Muscle layer of colon (tissue), 2 donors: ENCODE measurements at regions not wholly inside any gene's neighbourhood (a gene's known extent, or its start where the extent isn't known, plus 50 kb on each side); places are given as distances from the start of the nearest gene placed in this dataset.

Experiments used
- H3K27ac ChIP-seq: one replicate; pipeline ENCODE4 v1.7.0; 2013; ENCODE audit warnings: low read depth, mild to moderate bottlenecking, low read length, moderate library complexity
- H3K27me3 ChIP-seq, 2 donors: one replicate each; pipeline ENCODE4 v1.7.0; 2013; ENCODE audit warnings: low read length in 2 of 2, mild to moderate bottlenecking in 2 of 2; ENCODE audit not compliant: insufficient read depth in 2 of 2, control insufficient read depth in 1 of 2
- H3K36me3 ChIP-seq: one replicate; pipeline ENCODE4 v1.7.0; 2013; ENCODE audit warnings: mild to moderate bottlenecking, low read length; ENCODE audit not compliant: insufficient read depth
- H3K4me1 ChIP-seq: one replicate; pipeline ENCODE4 v1.7.0; 2013; ENCODE audit warnings: mild to moderate bottlenecking, low read length; ENCODE audit not compliant: insufficient read depth
- H3K4me3 ChIP-seq, 2 donors: one replicate each; pipeline ENCODE4 v1.7.0; 2013; ENCODE audit warnings: low read length in 2 of 2, low read depth in 1 of 2, mild to moderate bottlenecking in 1 of 2, moderate library complexity in 1 of 2
- H3K9ac ChIP-seq: one replicate; pipeline ENCODE4 v1.7.0; 2013; ENCODE audit warnings: low read length
- H3K9me3 ChIP-seq: one replicate; pipeline ENCODE4 v1.7.0; 2013; ENCODE audit warnings: mild to moderate bottlenecking, low read length
- donor health status: abdominal sarcoma.
- donor health status: Adenocarcinoma of cecum.

DNA sequence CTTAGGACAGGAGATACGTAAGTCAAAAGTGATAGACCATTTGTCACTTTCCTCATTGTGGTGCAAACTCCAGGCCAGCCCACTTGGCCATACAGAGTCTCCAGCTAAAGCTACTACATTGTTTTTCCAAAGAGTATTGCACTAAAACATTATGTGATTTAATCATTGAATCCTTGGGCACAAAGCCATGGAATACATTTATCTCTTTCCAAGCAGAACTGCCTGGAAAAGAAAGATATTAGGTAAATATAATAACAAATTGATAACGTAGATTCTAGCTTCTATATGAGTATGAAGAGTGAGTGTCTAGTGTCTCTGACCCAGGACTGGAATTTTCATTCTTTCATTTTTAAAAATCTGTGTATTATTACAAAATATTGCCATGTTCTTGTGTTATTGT, 863.7 kb upstream of the SEMA6D start:
- Histone ChIP-seq H3K4me3 (no peak overlapping the region), H3K36me3 (no peaks in the 10 kb centered on the region), H3K9me3 (no peaks in the 10 kb centered on the region), H3K27me3 (no peaks in the 10 kb centered on the region), H3K4me1 (no peaks in the 10 kb centered on the region), H3K27ac (no peak overlapping the region), H3K9ac (no peak overlapping the region)

DNA sequence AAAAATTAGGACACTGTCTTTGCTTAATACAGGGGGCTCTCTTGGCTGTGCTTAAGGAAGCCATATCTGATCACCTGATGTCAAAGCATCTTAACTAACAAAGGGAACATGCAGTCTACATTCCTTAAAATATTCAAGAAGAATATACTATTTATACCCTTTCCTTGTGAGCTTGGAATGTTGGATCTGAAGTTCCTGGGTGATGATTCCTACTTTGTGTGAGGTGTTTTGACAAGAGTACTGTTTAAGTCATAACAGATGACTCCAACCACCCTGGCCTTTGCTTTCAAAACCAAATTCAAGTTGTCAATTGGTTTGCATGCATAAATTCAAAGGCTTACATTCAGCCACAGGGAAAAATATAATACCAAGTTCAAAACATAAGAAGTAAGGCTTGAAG, 862.7 kb upstream of the SEMA6D start:
- no peaks in the 10 kb centered on the region for H3K9me3 ChIP-seq
- no peak overlapping the region for H3K27ac ChIP-seq
- H3K9ac ChIP-seq = no peak overlapping the region
- no peaks in the 10 kb centered on the region for H3K27me3 ChIP-seq
- H3K4me3 ChIP-seq = no peak overlapping the region
- H3K4me1 ChIP-seq = no peaks in the 10 kb centered on the region
- H3K36me3 ChIP-seq = no peaks in the 10 kb centered on the region

DNA sequence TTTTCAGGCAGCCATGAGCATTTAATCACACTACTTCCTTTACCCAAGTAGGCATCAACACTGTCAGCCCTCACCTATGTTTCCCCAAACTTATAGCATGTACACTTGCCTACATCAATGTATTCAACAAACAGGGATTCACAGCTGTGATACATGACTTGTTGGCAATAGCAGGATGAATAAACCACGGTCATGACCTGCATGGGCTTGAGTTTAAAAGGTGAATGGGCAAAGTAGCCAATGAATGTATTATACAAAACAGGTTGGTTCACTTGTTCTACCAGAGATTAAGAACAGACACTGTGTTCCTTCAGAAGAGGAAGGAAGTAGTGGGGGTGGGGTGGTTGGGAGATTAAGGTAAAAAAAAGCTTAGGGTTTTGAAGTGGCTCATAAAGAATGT, 861.9 kb upstream of the SEMA6D start:
- Histone ChIP-seq H3K4me1 (no peaks in the 10 kb centered on the region), H3K27me3 (no peaks in the 10 kb centered on the region), H3K4me3 (no peak overlapping the region), H3K27ac (no peak overlapping the region), H3K9ac (no peak overlapping the region), H3K36me3 (no peaks in the 10 kb centered on the region), H3K9me3 (no peaks in the 10 kb centered on the region)

DNA sequence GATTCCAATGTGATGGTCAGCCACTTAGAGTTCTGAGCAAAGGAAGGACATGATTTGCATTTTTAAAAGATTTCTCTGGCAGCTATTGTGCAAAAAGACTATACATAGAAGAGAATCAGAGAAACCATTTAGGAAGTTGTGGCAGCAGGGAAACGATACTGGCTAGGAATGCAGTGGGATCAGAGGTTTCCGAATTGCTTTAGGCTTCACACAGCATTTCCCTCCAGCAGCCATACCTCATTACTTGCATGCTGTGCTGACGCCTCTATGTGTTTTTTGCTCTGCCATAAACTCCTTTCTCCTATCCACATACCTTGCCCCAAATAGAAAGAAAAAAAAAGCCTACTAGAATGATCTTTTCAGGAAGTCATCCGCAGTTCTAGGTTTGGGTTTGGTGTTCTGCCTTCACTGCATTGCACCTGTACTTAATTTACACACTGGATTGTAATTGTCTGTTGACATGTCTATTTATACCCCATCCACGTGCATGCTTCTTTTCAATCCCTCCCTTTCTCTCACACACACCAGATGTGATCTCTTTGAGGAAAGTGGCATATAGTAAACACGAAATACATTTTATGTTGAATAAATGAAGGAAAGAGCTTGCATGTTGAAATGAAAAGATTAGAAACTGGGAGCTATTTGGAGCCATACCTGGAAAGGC, 860.3 kb upstream of the SEMA6D start:
- Histone ChIP-seq H3K4me3 (no peak overlapping the region), H3K9me3 (no peaks in the 10 kb centered on the region), H3K36me3 (no peaks in the 10 kb centered on the region), H3K9ac (no peak overlapping the region), H3K27ac (no peak overlapping the region), H3K27me3 (no peaks in the 10 kb centered on the region), H3K4me1 (no peaks in the 10 kb centered on the region)

DNA sequence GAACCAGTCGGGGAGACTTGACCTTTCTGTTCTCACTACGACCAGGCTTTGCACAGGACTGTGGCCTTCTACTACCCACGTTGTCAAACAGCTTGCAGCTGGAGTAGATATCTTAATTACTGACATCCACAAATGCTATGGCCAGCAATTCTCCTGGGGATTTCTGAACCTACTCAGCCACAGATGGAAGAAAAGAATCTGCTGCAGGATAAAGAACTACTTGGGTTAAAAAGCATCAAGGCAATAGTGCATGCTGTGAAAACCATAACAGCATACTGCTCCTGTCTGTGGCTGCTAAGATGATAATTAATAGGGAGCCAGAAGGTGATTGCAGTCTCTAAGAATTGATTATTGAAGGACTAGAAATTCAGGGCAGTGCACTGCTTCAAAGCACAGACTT, 859.2 kb upstream of the SEMA6D start:
- Histone ChIP-seq H3K27ac (no peak overlapping the region), H3K36me3 (no peaks in the 10 kb centered on the region), H3K4me1 (no peaks in the 10 kb centered on the region), H3K27me3 (no peaks in the 10 kb centered on the region), H3K9ac (no peak overlapping the region), H3K4me3 (no peak overlapping the region), H3K9me3 (no peaks in the 10 kb centered on the region)

DNA sequence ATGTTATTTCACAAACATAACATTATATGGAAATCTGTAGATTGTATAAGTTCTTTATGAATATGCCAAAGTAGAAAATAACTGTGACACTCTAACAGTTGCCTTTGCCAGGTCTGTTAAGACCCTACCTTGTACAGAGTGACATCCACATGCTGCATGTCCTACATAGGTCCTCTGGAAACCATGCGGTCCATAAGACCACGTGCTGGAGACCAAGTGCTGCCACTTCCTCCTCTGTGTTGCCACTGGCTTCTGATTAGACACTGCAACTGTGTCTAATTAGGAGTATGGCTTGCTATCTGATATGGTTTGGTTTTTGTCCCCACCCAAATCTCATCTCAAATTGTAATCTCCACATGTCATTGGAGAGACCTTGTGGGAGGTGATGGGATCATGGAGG, 855.5 kb upstream of the SEMA6D start:
- H3K9me3 ChIP-seq = no peaks in the 10 kb centered on the region
- H3K4me1 ChIP-seq = no peaks in the 10 kb centered on the region
- no peak overlapping the region for H3K9ac ChIP-seq
- H3K27ac ChIP-seq = no peak overlapping the region
- H3K4me3 ChIP-seq = no peak overlapping the region
- no peaks in the 10 kb centered on the region for H3K36me3 ChIP-seq
- H3K27me3 ChIP-seq = no peaks in the 10 kb centered on the region

DNA sequence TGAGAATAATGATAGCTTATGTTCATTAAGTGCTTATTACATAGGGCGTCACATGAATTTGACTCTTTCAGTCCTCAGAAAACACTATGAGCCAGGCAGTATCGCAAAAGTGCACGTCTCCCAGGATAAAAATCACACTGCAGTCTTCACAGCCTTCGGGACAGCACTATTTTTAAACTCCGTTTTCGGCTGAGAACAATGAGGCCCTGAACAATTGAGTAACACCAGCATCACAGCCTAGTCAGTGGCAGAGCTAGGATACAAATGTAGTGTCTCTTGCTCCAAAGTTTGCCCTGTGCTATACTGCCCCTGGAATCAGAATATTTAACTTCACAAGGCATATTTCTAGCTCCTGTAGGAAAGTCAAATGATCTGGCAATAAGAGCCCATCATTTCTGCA, 852.1 kb upstream of the SEMA6D start:
- H3K4me3 ChIP-seq = no peak overlapping the region
- no peak overlapping the region for H3K9ac ChIP-seq
- no peaks in the 10 kb centered on the region for H3K27me3 ChIP-seq
- H3K27ac ChIP-seq = no peak overlapping the region
- no peaks in the 10 kb centered on the region for H3K4me1 ChIP-seq
- no peaks in the 10 kb centered on the region for H3K9me3 ChIP-seq
- H3K36me3 ChIP-seq = no peaks in the 10 kb centered on the region

DNA sequence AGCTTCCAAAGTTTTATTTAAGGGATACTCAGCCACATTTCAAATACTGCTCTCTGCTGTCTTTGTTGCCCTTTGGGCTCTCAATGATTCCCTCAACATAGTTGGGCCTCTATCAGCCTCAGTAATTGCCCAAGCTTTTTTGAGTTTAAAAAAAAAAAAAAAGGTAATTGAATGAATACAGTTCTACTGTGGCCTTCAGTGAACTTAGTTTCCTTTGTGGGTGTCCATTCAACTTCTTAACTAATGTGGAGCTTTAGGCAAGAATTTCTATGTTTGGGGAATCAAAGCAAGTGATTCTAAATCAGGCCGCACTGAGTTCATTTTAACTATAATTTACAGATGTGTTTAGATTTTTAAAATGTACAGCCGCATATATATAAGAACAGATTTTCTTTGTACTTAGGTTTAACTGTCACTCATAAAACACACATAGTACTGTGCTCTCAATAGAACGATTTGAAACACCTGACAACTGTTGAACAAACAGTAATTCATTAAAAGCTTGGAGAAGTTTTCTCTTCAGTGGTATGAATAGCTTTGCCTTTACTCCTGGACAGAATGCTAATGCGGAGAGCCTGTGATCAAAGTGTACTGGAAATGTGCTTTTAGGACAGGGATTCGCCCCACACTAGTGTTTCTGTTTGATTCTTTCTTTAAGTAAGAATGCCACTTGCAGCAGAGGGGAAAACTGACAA, 844.9 kb upstream of the SEMA6D start:
- H3K4me3 ChIP-seq = no peak overlapping the region
- H3K4me1 ChIP-seq = no peaks in the 10 kb centered on the region
- no peaks in the 10 kb centered on the region for H3K36me3 ChIP-seq
- H3K9me3 ChIP-seq = no peaks in the 10 kb centered on the region
- no peaks in the 10 kb centered on the region for H3K27me3 ChIP-seq
- no peak overlapping the region for H3K27ac ChIP-seq
- no peak overlapping the region for H3K9ac ChIP-seq

DNA sequence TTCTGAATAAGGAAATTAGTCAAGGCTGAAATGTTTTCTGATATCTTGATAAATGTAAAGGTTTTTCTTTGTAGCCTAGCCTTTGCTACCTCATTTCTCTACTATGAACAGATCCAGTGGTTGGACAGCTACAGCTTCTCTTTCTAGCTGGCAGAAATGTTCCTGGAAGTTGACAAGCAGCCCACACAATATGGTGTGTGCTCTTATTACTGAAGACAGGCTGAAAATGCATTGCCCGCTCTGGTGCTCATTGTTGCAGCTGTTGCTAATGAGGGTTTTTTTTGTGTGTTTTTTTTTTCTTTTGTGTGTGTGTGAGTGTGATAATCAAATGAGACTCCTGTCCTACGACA, 844.3 kb upstream of the SEMA6D start:
- Histone ChIP-seq H3K27ac (no peak overlapping the region), H3K27me3 (no peaks in the 10 kb centered on the region), H3K36me3 (no peaks in the 10 kb centered on the region), H3K4me1 (no peaks in the 10 kb centered on the region), H3K9ac (no peak overlapping the region), H3K9me3 (no peaks in the 10 kb centered on the region), H3K4me3 (no peak overlapping the region)

DNA sequence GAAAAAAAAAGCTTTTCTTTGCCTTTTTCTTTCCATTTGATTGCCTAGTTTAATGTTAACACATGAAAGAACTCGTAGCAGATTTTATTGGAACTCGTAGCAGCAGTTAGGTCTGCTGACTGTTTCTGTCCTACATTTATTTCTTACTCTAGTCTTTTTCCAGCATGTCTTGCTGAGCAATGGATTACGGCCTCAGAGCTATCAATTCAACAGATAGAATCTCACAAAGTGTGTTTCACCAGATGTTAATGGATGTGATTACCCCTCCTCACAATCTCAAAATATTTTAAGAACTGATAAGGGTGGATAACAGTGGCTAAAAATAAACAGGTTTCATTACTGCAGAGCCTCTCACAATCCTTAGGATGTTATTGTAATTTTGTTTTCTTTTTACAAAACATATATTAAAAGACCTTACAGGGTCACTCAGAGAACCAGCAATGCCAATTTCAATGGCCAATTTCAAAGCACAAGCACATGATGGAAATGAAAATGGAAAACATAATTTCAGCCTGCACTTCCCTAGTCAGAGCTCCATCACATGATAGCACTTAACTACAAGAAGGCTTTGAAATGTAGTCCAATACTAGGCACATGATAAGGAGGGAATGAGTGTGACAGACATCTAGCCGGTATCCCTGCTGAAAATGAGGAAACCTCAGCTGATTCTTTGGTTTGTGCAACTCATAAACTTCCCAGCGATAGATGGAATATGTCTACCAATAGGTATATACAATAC, 838.1 kb upstream of the SEMA6D start:
- Histone ChIP-seq H3K27me3 (no peaks in the 10 kb centered on the region), H3K4me1 (no peaks in the 10 kb centered on the region), H3K27ac (no peak overlapping the region), H3K36me3 (no peaks in the 10 kb centered on the region), H3K4me3 (no peak overlapping the region), H3K9me3 (no peaks in the 10 kb centered on the region), H3K9ac (no peak overlapping the region)

DNA sequence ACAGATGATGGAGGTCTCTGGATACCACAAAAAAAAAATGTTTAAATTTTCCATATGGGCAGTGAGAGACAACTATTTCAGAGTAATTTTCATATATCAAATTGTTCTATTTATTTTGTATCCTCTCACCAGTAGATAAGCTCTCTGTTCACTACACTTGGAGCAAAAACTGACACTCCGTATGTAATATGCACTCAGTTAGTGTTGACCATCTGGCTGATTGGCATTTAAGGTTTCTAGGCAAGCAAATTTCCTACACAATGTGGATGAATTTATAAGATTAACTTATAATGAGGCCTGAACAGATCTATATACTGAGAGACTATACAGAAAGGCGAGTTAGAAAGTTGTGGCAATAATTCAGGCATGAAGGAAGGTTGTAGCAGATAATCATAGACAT, 836.5 kb upstream of the SEMA6D start:
- Histone ChIP-seq H3K36me3 (no peaks in the 10 kb centered on the region), H3K4me1 (no peaks in the 10 kb centered on the region), H3K27me3 (no peaks in the 10 kb centered on the region), H3K9me3 (no peaks in the 10 kb centered on the region), H3K9ac (no peak overlapping the region), H3K27ac (no peak overlapping the region), H3K4me3 (no peak overlapping the region)
